Liver (tissue), 8 donors: ENCODE measurements at regions not wholly inside any gene's neighbourhood (a gene's known extent, or its start where the extent isn't known, plus 50 kb on each side); places are given as distances from the start of the nearest gene placed in this dataset.

Experiments used
- DNase-seq: peaks from one replicate; pipeline ENCODE4 v3.0.0-alpha.2; 2017; ENCODE audit warnings: low spot score
- H3K27ac ChIP-seq, 2 donors: one replicate each; pipeline ENCODE4 v1.7.0; 2013; ENCODE audit warnings: inconsistent platforms in 2 of 2, low read length in 2 of 2, control low read depth in 1 of 2, low read depth in 1 of 2, mild to moderate bottlenecking in 1 of 2
- H3K27me3 ChIP-seq, 4 donors: one replicate each; pipeline versions ENCODE4 v1.6.1 to v1.7.0; 2013; ENCODE audit warnings: low read length in 3 of 4, inconsistent platforms in 1 of 4, mild to moderate bottlenecking in 1 of 4, moderate library complexity in 1 of 4; ENCODE audit not compliant: control insufficient read depth in 4 of 4, insufficient read depth in 4 of 4
- H3K36me3 ChIP-seq, 4 donors: one replicate each; pipeline versions ENCODE4 v1.6.1 to v1.7.0; 2013; ENCODE audit warnings: low read length in 3 of 4, mild to moderate bottlenecking in 3 of 4, low read depth in 1 of 4, moderate library complexity in 1 of 4; ENCODE audit not compliant: control insufficient read depth in 4 of 4, insufficient read depth in 3 of 4
- H3K4me1 ChIP-seq, 4 donors: one replicate each; pipeline versions ENCODE4 v1.6.1 to v1.7.0; 2013; ENCODE audit warnings: low read length in 3 of 4, mild to moderate bottlenecking in 3 of 4, moderate library complexity in 1 of 4; ENCODE audit not compliant: control insufficient read depth in 4 of 4, insufficient read depth in 4 of 4
- H3K4me3 ChIP-seq, 3 donors: one replicate each; pipeline versions ENCODE4 v1.6.1 to v1.7.0; 2013; ENCODE audit warnings: low read length in 3 of 3, control low read depth in 1 of 3, low read depth in 1 of 3, mild to moderate bottlenecking in 1 of 3
- H3K9ac ChIP-seq, 2 donors: one replicate each; pipeline ENCODE4 v1.7.0; 2013; ENCODE audit warnings: low read length in 2 of 2, mild to moderate bottlenecking in 2 of 2, moderate library complexity in 2 of 2, control low read depth in 1 of 2, low read depth in 1 of 2
- H3K9me3 ChIP-seq, 4 donors: one replicate each; pipeline versions ENCODE4 v1.6.1 to v1.7.0; 2013; ENCODE audit warnings: low read length in 3 of 4; ENCODE audit not compliant: control insufficient read depth in 4 of 4
- ATF3 ChIP-seq: IDR thresholded peaks from 2 replicates; pipeline ENCODE4 v1.6.1; 2016; ENCODE audit warnings: antibody characterized with exemption
- CTCF ChIP-seq: fragments of 150-350 bp; IDR thresholded peaks from 2 replicates; pipeline ENCODE4 v1.5.1; 2017; ENCODE audit warnings: improper control_type of control experiment, low read depth, low read length; ENCODE audit not compliant: missing input control
- EGR1 ChIP-seq, 2 donors: IDR thresholded peaks; 2 replicates each; pipeline ENCODE4 v1.6.1; 2016 to 2018; ENCODE audit warnings: antibody characterized with exemption in 2 of 2, low read depth in 2 of 2
- FOXA1 ChIP-seq: IDR thresholded peaks from 2 replicates; pipeline ENCODE4 v1.6.1; 2016; ENCODE audit warnings: antibody characterized with exemption
- FOXA2 ChIP-seq: IDR thresholded peaks from 2 replicates; pipeline ENCODE4 v1.6.1; 2016; ENCODE audit warnings: antibody characterized with exemption
- GABPA ChIP-seq, 2 donors: IDR thresholded peaks in 1 of 2; conservative IDR thresholded peaks in 1 of 2; 2 replicates each; pipeline ENCODE4 v1.6.1; 2016; ENCODE audit warnings: antibody characterized with exemption in 2 of 2, mild to moderate bottlenecking in 1 of 2, moderate library complexity in 1 of 2
- HNF4A ChIP-seq, 2 donors: conservative IDR thresholded peaks; 2 replicates each; pipeline ENCODE4 v1.6.1; 2016; ENCODE audit warnings: antibody characterized with exemption in 2 of 2, mild to moderate bottlenecking in 2 of 2
- HNF4G ChIP-seq: IDR thresholded peaks from 2 replicates; pipeline ENCODE4 v1.6.1; 2016; ENCODE audit warnings: antibody characterized with exemption
- JUND ChIP-seq, 2 donors: IDR thresholded peaks; 2 replicates each; pipeline ENCODE4 v1.6.1; 2016; ENCODE audit warnings: antibody characterized with exemption in 2 of 2
- NR2F2 ChIP-seq: IDR thresholded peaks from 2 replicates; pipeline ENCODE4 v1.6.1; 2016; ENCODE audit warnings: antibody characterized with exemption
- REST ChIP-seq: IDR thresholded peaks from 2 replicates; pipeline ENCODE4 v1.6.1; 2016; ENCODE audit warnings: antibody characterized with exemption, mild to moderate bottlenecking
- RXRA ChIP-seq, 2 donors: IDR thresholded peaks; 2 replicates each; pipeline ENCODE4 v1.6.1; 2017 to 2018; ENCODE audit warnings: antibody characterized with exemption in 2 of 2, mild to moderate bottlenecking in 1 of 2
- SP1 ChIP-seq: IDR thresholded peaks from 2 replicates; pipeline ENCODE4 v1.6.1; 2018; ENCODE audit warnings: antibody characterized with exemption, mild to moderate bottlenecking
- TAF1 ChIP-seq: conservative IDR thresholded peaks from 2 replicates; pipeline ENCODE4 v1.6.1; 2016; ENCODE audit warnings: antibody characterized with exemption, mild to moderate bottlenecking
- YY1 ChIP-seq: IDR thresholded peaks from 2 replicates; pipeline ENCODE4 v1.6.1; 2016; ENCODE audit warnings: antibody characterized with exemption, mild to moderate bottlenecking
- ZBTB33 ChIP-seq: IDR thresholded peaks from 2 replicates; pipeline ENCODE4 v1.6.1; 2016; ENCODE audit warnings: antibody characterized with exemption
- WGBS: extraction: QIAGEN DNeasy Blood & Tissue Kit; methylation state at CpG from one replicate; pipeline ENCODE4 v1.1.7; 2013; 5-methylcytosine and 5-hydroxymethylcytosine counted together
- donor health status: healthy.
- donor health status: healthy.
- donor health status: healthy.
- donor health status: healthy.
- donor health status: healthy.

GRCh38 chr9:23559522-23559921 lies 266.5 kb downstream of the ELAVL2 start:
- Histone ChIP-seq H3K9ac (no peak overlapping the region), H3K27me3 (no peaks in the 10 kb centered on the region), H3K27ac (no peak overlapping the region), H3K36me3 (no peaks in the 10 kb centered on the region), H3K4me3 (no peak overlapping the region), H3K9me3 (peaks cover 0 to 3% (median 0%) of the 10 kb centered on the region in 4 donors), H3K4me1 (no peaks in the 10 kb centered on the region)
- TF ChIP-seq CTCF (no peak), FOXA2 (no peak), TAF1 (no peak), YY1 (no peak), HNF4A (conservative IDR thresholded peaks at IDR 0.05) (no peak), HNF4G (no peak), ZBTB33 (no peak), NR2F2 (no peak), JUND (IDR thresholded peaks at IDR 0.05) (no peak), SP1 (no peak), EGR1 (IDR thresholded peaks at IDR 0.05; ENCODE audit: low read depth in 2 of 2) (no peak), ATF3 (no peak)
- DNase-seq: no peak
- 81% methylated on average over 4 of the region's 4 CpGs for WGBS

GRCh38 chr9:23563517-23563916 lies 262.5 kb downstream of the ELAVL2 start:
- Histone ChIP-seq H3K9me3 (no peaks in the 10 kb centered on the region), H3K27ac (no peak overlapping the region), H3K4me1 (no peaks in the 10 kb centered on the region), H3K36me3 (no peaks in the 10 kb centered on the region), H3K4me3 (no peak overlapping the region), H3K27me3 (peaks cover 0 to 6% (median 0%) of the 10 kb centered on the region in 4 donors), H3K9ac (no peak overlapping the region)
- TF ChIP-seq EGR1 (IDR thresholded peaks at IDR 0.05; ENCODE audit: low read depth in 2 of 2) (no peak), HNF4G (no peak), YY1 (no peak), CTCF (no peak), SP1 (no peak), JUND (IDR thresholded peaks at IDR 0.05) (no peak), FOXA1 (no peak), NR2F2 (no peak), REST (no peak), GABPA (IDR thresholded peaks at IDR 0.05 in 1 of 2, conservative IDR thresholded peaks at IDR 0.05 in 1 of 2) (no peak), ATF3 (no peak), TAF1 (no peak), ZBTB33 (no peak), RXRA (IDR thresholded peaks at IDR 0.05) (no peak)
- WGBS: 62% methylated on average over 3 of the region's 3 CpGs
- no peak for DNase-seq
